ENCODE measurements at regions not wholly inside any gene's neighbourhood (a gene's known extent, or its start where the extent isn't known, plus 50 kb on each side); places are given as distances from the start of the nearest gene placed in this dataset.

DNA sequence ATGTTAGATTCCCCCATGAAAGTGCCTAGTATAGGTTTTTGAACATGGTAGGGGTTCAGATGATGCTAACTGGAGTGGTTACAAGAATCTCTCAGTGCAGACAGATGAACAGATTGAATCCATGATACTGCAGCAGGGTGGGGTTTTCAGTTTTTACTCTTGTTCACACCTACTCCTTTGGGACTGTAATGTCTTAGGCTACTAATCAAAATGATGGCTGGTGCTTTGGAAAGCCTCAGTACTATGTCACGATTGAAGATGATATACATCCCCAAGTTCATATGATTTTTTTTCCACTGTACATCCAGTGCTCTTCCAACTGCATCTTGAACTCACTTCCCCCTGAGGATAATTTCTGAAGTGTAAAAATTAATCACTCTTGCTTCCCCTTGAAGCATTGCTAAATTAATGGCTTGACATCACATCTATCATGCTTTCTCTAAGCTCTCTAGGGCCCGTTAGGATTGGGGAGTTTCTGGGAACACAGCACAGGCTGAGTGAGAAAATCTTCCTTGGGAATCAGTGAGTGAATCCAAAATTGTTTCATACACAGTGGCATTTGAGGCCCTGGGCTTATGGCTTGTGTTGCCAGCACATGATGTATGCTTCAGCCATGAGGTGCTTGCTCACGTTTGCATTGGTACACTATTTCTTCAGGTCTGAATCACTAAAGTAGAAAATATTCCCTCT, 115.0 kb upstream of the TPRG1 start:
- no peak overlapping the region for H3K4me3 ChIP-seq (replicated peaks; ENCODE audit: low read depth, low read length)
- TF ChIP-seq, protein P1, sequence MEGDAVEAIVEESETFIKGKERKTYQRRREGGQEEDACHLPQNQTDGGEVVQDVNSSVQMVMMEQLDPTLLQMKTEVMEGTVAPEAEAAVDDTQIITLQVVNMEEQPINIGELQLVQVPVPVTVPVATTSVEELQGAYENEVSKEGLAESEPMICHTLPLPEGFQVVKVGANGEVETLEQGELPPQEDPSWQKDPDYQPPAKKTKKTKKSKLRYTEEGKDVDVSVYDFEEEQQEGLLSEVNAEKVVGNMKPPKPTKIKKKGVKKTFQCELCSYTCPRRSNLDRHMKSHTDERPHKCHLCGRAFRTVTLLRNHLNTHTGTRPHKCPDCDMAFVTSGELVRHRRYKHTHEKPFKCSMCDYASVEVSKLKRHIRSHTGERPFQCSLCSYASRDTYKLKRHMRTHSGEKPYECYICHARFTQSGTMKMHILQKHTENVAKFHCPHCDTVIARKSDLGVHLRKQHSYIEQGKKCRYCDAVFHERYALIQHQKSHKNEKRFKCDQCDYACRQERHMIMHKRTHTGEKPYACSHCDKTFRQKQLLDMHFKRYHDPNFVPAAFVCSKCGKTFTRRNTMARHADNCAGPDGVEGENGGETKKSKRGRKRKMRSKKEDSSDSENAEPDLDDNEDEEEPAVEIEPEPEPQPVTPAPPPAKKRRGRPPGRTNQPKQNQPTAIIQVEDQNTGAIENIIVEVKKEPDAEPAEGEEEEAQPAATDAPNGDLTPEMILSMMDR (IDR thresholded peaks at IDR 0.05; ENCODE audit: insufficient read depth, low read length, poor library complexity, severe bottlenecking) = no peak
- DNase-seq (ENCODE audit: extremely low read depth, insufficient read length) = no peak
- no peaks in the 10 kb centered on the region for H3K36me3 ChIP-seq (ENCODE audit: control insufficient read depth, insufficient read depth, low read length)
- no peaks in the 10 kb centered on the region; the same call in 1 of the 2 replicates for H3K27me3 ChIP-seq (replicated peaks; ENCODE audit: control insufficient read depth, insufficient read depth, low read length)

DNA sequence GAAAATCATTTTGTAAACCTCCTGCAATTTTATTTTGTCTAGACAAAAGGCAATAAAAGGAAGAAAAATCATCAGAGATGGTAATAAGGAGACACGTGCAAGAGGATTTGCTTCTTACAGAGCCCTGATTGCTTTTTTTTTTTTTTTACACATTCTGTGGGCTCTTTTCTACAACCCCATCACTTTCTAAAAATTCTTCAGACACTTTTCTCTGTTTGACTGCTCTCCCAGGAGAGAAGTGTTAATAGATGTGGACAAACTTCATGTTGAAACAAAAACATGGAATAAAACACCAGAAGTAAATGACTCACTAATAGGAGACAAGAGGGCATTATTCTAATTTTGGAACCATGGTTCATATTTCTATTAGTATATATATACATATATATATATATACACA, 114.4 kb upstream of the TPRG1 start:
- no peaks in the 10 kb centered on the region; the same call in 1 of the 2 replicates for H3K27me3 ChIP-seq (replicated peaks; ENCODE audit: control insufficient read depth, insufficient read depth, low read length)
- no peak for DNase-seq (ENCODE audit: extremely low read depth, insufficient read length)
- TF ChIP-seq, protein P1 (IDR thresholded peaks at IDR 0.05; ENCODE audit: insufficient read depth, low read length, poor library complexity, severe bottlenecking) = no peak

DNA sequence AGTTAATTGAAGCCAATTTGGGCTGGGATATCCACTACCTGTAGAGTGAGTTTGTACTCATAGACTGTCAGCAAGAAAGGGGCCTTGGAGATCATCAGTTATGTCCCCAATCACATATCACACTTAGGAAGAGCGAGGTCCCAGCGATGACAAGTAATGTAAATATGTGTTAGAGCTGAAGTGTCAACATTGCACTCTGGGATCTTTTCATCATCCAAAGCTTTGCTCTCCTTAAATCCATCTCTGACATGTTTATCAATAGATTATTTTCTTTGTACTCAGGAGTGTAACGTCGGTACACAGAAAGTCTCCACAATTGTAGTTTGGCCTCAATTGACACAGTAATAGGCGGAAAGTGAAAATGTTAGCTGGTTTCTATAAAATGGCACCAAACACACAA, 113.7 kb upstream of the TPRG1 start:
- H3K27me3 ChIP-seq (replicated peaks; ENCODE audit: control insufficient read depth, insufficient read depth, low read length) = no peaks in the 10 kb centered on the region; the same call in 1 of the 2 replicates
- H3K36me3 ChIP-seq (ENCODE audit: control insufficient read depth, insufficient read depth, low read length) = no peaks in the 10 kb centered on the region
- no peak overlapping the region for H3K4me3 ChIP-seq (replicated peaks; ENCODE audit: low read depth, low read length)
- TF ChIP-seq, protein P1 (IDR thresholded peaks at IDR 0.05; ENCODE audit: insufficient read depth, low read length, poor library complexity, severe bottlenecking) = no peak
- DNase-seq (ENCODE audit: extremely low read depth, insufficient read length) = no peak

More for the DNA sequence above, 114.4 kb upstream of the TPRG1 start:
- Histone ChIP-seq H3K4me3 (replicated peaks; ENCODE audit: low read depth, low read length) (no peak overlapping the region), H3K36me3 (ENCODE audit: control insufficient read depth, insufficient read depth, low read length) (no peaks in the 10 kb centered on the region)

DNA sequence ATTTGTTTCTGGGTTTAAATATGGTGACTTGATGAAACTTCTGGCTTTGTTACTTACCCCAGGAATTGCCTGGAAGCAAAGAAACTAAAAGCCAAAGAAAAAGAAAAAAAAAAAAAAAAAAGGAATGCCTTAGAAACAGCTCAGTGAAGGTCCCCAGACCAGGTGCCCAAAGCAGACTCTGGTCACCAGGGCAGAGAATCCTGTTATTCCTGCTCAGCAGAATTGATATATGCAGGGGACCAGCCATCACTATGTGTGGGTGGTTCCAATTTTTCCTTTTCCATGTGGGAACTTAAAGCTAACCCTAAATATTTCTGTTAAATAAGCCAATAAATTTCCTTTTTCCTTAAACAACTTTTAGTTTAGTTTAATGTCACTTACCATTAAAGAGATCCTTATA, 100.8 kb upstream of the TPRG1 start:
- no peak for DNase-seq (ENCODE audit: extremely low read depth, insufficient read length)
- TF ChIP-seq, protein P1 (IDR thresholded peaks at IDR 0.05; ENCODE audit: insufficient read depth, low read length, poor library complexity, severe bottlenecking) = no peak
- H3K4me3 ChIP-seq (replicated peaks; ENCODE audit: low read depth, low read length) = no peak overlapping the region
- H3K27me3 ChIP-seq (replicated peaks; ENCODE audit: control insufficient read depth, insufficient read depth, low read length) = no peaks in the 10 kb centered on the region
- H3K36me3 ChIP-seq (ENCODE audit: control insufficient read depth, insufficient read depth, low read length) = no peaks in the 10 kb centered on the region

DNA sequence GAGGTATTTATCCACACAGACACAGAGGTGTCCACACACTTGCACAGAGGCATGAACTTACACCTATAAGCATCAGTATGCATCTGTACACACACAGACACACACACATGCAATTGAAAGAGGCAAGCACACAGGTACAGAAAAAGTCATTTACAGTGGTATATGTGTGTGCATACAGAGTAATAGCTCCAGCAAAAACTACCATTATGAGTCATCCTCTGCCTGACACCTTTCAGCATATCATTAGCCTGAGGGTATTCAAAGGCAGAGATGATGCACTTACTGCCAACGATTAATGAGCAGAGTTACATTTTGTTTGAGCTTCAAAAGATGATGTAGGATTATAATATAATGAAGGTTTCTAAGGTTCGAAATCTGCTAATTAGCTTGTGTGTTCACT, 100.3 kb upstream of the TPRG1 start:
- TF ChIP-seq, protein P1 (IDR thresholded peaks at IDR 0.05; ENCODE audit: insufficient read depth, low read length, poor library complexity, severe bottlenecking) = no peak
- Histone ChIP-seq H3K27me3 (replicated peaks; ENCODE audit: control insufficient read depth, insufficient read depth, low read length) (no peaks in the 10 kb centered on the region), H3K36me3 (ENCODE audit: control insufficient read depth, insufficient read depth, low read length) (no peaks in the 10 kb centered on the region), H3K4me3 (replicated peaks; ENCODE audit: low read depth, low read length) (no peak overlapping the region)
- no peak for DNase-seq (ENCODE audit: extremely low read depth, insufficient read length)
